ENCODE measurements at regions not wholly inside any gene's neighbourhood (a gene's known extent, or its start where the extent isn't known, plus 50 kb on each side); places are given as distances from the start of the nearest gene placed in this dataset.
"Not testable (repeated sequence)": the region's sequence is repeated elsewhere in the genome, so short reads cannot be mapped to it uniquely, and the experiment has no call there.

GRCh38 chr12:24554612-24555295 is 394.1 kb downstream of the BCAT1 start:
- DNase-seq, result no peak

DNA sequence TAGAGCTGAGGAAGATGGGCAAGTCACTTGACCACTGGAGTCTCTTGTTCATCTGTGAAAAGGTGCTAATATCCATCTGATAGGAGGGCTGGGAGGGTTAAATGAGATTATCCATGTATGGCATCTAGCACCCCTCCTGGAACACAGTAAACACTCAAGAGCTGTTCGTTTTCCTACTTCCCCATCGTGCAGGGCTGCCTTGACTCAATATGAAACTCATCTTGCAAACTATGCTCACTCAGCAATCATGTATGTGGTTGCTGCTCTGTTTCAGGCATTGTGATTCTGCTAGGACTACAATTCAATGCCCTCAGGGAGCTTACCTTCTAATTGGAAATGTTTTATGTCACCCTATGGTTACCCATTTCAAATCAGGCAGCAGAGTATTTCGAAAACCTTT is 395.6 kb downstream of the BCAT1 start:
- DNase-seq, result no peak

- no peak for DNase-seq
These were observed 397.6 kb downstream of the BCAT1 start for GRCh38 chr12:24551163-24551786.

- no peak for DNase-seq
These were observed 398.3 kb downstream of the BCAT1 start for GRCh38 chr12:24550609-24551008.

GRCh38 chr12:24546661-24547060 is 402.2 kb downstream of the BCAT1 start:
- DNase-seq, result no peak

DNA sequence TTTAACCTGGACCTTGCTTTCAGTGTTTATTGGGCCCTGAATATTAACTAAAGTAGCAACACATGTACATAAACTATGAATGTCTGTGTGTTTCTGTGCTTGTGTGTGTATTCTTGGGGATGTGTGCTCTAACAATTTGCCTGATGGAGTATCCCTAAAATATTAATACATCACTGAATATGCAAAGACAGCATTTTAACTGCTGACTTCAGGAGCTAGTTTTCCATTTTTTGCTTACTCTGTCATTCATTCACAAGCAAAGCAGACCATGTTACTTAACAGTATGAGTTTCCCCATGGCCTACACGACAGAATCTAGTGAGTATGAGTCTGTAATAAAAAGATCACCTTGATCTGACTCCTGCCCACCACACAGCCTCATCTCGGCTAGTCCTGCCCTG is 402.8 kb downstream of the BCAT1 start:
- no peak for DNase-seq

DNA sequence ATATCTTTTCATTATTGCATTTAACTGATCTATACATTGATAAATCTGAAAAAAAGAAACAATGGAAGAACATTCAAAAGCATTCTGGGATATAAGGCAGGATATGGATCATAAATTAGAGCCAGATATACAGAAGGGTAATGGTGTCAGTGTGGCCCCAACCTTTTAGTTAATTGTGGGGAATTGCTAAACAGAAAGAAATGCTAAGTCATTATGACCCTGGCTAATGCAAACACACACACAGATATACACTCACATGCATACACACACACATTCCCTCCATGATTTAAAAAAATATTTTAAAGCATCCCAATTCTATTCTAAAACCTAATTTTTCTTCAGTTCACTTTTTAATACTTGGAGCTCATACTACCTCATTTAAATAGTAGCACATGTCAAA is 404.5 kb downstream of the BCAT1 start:
- no peak for DNase-seq

DNA sequence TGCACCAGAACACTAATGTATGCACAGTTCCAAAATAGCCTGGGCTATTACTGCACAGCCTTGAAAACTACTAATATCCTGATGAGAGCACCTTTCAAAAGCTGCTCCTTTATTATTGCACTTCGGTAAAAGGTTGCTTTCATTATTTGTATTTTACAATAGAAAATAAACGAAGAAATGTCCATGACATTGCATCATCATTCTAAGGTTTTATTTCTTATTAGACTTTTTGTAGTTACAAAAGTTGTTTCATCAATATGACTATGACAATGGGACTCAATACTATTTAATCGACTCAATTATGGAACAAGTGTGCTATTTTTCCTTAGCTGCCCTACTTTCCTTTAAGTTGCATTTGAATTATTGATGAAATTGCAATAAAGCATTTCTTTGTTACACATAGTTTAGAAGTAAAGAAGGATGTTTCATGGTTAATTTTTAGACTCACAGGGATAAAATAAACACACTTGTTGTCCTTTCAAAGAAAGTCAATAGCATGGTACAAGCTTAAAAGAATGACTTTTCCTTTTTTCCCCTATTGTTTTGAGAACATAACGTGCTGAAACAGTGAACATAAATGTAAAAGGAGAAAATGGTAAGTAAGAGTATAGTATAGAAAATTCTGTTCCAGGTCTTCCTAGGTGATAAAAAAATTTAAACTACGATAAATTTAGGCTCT is 407.6 kb downstream of the BCAT1 start:
- no peak for DNase-seq

DNA sequence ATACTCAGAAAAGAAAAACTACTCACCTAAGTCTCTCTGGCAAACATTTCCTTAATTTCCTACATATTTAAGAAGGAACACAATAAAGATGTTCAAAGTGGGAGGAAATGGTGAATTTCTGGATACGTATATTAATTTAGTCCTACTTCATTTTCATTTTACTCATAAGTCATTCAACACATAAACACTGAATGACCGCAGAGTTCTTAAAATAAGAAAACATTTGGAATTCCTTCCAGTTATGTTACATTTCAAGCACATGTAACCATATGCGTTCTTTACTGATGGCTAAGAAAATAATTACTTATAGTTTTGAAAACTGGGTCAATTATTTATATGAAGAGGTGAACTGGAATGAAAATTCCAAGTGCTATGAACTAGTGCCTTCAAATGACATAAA is 409.3 kb downstream of the BCAT1 start:
- no peak for DNase-seq

DNA sequence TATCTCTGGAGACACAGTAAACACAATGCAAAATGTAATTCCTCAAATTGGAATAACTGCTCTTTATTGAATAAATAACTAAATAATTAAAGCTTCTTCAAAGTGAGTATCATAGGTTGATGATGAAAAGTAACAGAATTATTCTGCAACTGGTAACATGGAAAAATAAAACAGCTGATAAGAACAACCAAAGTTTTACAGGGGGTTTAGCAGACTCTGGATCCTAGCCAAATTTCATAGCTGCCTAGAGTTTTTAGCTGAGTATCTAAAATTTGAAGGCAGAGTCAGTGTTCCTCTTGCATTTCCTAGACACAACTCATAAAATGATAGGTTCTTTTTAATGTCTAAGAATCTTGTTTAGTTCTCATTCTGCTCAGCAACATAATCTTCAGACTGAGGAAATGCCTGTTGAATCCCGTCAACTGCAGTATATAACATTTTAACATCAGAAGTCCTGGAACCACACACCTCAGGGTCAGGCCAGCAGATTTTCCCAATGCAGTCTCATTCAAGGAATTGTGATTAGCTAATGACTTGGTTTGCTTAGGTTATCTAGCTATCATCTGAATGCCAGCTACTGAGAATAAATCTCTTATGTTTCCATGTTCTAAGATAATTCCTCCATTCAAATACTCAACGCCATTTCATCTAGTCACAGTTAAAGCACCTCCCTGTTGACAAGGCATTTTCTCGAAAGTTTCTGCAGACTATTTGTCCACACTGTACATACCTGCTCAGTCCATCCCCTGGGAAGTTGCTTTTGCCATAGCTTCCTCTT is 411.6 kb downstream of the BCAT1 start:
- DNase-seq, result no peak

DNA sequence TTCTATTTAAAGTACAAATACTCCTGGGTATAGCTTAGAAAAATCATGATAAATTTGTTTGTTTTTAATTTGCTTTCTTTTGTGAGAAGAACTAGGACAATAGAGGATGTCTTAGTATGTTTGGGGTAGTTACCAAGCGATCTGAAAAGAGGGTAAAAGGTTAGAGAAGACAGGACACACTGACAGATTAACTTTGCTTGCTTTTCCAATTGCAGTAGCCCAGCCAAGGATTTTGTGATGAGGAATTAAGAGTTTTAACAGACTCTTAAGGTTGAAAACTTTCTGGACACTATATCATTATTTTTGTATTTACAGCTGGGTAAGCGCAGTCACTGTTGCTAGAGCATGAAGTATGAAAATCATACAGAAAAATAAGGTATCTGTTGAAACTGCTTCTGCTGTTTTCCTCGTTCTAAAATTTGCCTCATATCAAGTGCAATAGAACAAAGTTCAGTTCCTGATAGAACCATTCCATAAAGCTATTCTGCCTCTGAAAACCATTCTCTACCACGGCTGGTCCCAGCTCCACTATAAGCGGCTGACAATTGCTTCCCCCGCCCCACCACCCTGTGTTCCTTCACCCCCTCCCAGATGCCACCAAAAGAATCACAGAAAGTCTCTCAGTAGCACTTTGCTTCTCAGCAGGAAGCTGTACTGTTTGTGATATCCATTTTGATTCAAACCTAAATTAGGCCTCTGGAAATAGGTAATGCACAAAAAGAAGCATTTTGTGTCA is 413.4 kb downstream of the BCAT1 start:
- no peak for DNase-seq

GRCh38 chr12:24534622-24535021 is 414.3 kb downstream of the BCAT1 start:
- DNase-seq, result no peak

DNA sequence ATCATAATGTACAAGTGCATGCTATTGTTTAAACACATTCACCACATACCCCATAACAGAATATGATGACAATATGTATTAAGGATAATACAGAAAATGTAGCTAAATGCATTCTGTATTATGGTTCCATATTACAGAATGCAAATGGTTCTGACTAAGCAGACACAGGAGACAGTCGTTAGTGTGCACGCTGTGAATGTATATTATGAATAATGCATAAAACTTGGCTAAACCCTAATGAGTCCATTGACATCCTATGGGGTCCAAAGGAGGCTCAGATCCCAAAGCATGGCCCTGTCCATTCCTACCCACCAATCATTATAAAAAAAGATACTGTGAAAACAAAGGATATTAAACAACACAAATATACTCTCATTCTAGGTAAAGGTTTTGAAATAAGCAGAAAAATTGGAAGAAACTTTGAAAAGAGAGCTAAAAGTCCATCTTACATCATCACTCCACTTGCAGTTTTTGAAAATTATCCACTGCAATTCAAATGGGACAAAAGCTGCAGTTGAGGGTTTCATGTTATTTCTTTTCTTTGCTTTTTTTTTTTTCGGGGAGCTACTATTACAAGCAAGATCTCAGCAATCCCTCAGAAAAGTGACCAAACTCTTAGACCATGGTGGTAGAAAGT is 415.1 kb downstream of the BCAT1 start:
- no peak for DNase-seq

DNA sequence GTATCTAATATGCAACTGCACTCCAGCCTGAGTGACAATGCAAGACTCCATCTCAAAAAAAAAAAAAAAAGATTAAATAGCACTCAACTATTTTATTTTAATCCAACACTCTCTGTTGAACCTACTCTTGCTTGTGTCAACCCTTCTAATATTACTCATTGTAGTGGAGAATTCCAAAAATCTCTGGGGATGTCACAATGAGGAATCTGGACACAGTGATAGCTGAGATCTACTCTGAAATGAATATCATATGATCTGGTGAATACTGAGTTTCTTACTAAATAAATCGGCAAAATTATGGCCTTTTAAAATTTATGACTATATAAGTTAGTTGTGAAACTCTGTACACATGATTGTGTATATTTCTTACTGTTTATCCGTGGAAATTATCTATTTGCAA is 418.2 kb downstream of the BCAT1 start:
- no peak for DNase-seq

DNA sequence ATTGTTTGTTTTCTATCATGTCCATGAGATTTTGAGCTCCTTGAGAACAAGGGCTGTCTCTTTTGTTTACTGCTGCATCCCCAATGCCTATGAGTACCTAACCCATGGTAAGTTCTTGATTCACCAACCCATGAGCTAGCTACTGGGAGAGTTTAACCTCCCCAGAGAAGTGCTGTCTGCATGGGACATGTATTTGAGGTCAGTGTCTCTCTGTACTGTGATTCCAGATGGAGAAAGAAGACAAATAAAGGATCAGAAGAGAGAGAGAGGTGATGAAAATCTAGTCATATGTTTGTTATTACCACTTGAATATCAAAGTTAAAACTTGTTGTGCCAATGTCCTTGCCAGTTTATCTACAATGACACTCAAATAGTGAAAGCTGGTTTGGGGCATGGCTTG is 421.8 kb downstream of the BCAT1 start:
- no peak for DNase-seq

GRCh38 chr12:24522736-24523135 is 426.2 kb downstream of the BCAT1 start:
- no peak for DNase-seq

DNA sequence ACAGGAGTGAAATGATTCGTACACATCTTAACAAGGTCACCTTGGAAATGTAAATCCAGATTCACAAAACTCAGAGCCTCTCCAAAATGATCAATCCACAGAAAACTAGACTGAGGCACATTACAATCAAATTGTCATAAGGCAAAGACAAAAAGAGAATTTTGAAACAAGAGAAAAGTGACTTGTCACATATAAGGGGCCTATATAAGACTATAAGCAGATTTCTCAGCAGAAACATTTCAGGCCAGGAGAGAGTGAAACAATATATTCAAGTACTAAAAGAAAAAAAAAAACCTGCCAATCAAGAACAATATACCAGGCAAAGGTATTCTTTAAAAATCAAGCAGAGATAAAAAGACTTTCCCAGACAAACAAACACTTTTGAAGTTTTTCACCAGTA is 429.1 kb downstream of the BCAT1 start:
- DNase-seq, result no peak

DNA sequence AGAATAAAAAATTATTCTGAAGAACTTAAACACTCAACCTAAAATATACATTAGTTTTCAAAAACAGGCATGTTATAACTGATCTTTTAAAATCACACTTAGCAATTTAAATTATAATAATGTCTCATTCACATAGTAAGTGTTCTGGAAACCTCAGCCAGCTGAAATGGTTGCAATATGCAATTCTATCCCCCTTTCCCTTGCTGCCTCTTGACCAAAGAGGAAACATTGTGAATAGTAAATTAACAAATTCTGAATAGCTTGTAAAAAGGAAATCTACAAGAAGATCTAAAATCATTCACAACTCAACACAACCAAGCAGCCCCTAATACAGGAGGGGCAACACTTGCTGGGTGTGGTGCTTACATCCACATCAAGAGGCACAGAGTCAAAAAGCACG is 431.9 kb downstream of the BCAT1 start:
- no peak for DNase-seq

DNA sequence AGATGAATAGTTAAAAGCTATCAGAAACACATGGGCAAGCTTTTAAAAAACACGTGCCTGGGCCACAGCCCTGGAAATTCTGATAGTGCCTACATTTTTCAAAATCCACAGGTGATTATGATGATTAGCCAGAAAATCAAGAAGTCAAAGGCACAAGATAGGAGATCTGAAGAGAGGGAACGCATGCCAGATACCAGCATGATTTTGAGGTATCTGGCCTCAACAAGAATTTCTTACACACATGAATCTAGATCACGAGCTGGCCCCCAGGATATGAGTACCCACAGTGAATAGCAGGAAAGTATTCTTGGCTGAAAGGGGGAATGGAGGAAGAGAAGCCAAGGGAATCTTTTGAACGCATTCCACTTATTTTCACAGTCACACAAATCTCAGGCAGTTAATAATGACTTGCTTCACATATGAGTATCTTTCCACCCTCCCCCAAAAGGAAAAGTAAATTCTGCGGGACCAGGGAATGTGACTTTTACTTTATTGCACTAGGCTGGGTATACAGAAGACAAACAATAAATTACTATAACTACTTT is 438.2 kb downstream of the BCAT1 start:
- DNase-seq, result no peak

- no peak for DNase-seq
These were observed 441.1 kb downstream of the BCAT1 start for GRCh38 chr12:24507827-24508226.

- no peak for DNase-seq
These were observed 443.4 kb downstream of the BCAT1 start for GRCh38 chr12:24505366-24506015.

- not testable (repeated sequence) for DNase-seq
These were observed 445.4 kb downstream of the BCAT1 start for GRCh38 chr12:24503477-24503876.
